C4-2B (cell line): ENCODE measurements at regions not wholly inside any gene's neighbourhood (a gene's known extent, or its start where the extent isn't known, plus 50 kb on each side); places are given as distances from the start of the nearest gene placed in this dataset.

Source experiments
- ZFX ChIP-seq: fragments of 450-650 bp; IDR thresholded peaks from 2 replicates; pipeline ENCODE4 v1.6.1; 2017
- TF ChIP-seq, protein P1 (sequence below): fragments of 450-650 bp; conservative IDR thresholded peaks from 2 replicates; pipeline ENCODE4 v1.5.1; 2017; ENCODE audit warnings: mild to moderate bottlenecking

DNA sequence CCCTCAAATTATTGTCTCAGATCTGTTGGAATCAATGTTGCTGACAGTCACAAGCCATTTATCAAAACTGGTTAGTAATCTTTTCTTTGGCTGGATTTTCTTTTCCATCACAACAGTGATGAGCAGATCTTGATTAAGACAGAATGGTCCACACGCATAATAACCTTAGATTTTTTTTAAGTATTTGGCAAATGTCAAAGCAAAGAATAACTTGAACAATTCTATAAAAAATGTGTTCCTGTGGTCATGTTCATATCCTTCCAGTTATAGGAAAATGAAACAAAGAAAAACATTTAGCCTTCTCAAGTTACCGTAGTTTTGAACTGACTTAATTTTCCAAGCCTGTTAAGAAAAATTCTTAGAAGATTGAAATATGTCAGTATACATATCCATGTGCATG lies 659.9 kb upstream of the ID2 start:
- TF ChIP-seq, protein P1, sequence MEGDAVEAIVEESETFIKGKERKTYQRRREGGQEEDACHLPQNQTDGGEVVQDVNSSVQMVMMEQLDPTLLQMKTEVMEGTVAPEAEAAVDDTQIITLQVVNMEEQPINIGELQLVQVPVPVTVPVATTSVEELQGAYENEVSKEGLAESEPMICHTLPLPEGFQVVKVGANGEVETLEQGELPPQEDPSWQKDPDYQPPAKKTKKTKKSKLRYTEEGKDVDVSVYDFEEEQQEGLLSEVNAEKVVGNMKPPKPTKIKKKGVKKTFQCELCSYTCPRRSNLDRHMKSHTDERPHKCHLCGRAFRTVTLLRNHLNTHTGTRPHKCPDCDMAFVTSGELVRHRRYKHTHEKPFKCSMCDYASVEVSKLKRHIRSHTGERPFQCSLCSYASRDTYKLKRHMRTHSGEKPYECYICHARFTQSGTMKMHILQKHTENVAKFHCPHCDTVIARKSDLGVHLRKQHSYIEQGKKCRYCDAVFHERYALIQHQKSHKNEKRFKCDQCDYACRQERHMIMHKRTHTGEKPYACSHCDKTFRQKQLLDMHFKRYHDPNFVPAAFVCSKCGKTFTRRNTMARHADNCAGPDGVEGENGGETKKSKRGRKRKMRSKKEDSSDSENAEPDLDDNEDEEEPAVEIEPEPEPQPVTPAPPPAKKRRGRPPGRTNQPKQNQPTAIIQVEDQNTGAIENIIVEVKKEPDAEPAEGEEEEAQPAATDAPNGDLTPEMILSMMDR: no peak
- TF ChIP-seq ZFX: no peak
